WERI-Rb-1 (cell line): ENCODE measurements at regions not wholly inside any gene's neighbourhood (a gene's known extent, or its start where the extent isn't known, plus 50 kb on each side); places are given as distances from the start of the nearest gene placed in this dataset.
A peak's percentile ranks its signal among the peaks of the same experiment; 100 is the strongest.

Experiments
- DNase-seq: peaks from one replicate; pipeline ENCODE4 v3.0.0-alpha.2; 2020
- H3K27ac ChIP-seq: fragments of 250-450 bp; sonication (Bioruptor Pico); 2 replicates; pipeline ENCODE4 v1.5.1; 2020; ENCODE audit warnings: mild to moderate bottlenecking, moderate library complexity
- H3K27me3 ChIP-seq: fragments of 250-450 bp; sonication (Bioruptor Pico); 2 replicates; pipeline ENCODE4 v1.5.1; 2021; ENCODE audit warnings: mild to moderate bottlenecking, low read depth, moderate library complexity; ENCODE audit not compliant: insufficient read depth, severe bottlenecking
- H3K36me3 ChIP-seq: fragments of 250-450 bp; sonication (Bioruptor Pico); 2 replicates; pipeline ENCODE4 v1.5.1; 2020; ENCODE audit warnings: mild to moderate bottlenecking, moderate library complexity
- H3K4me3 ChIP-seq: 2 replicates; pipeline ENCODE4 v1.5.1; 2011; ENCODE audit warnings: low read depth, mild to moderate bottlenecking, control low read depth, low read length
- H3K9me3 ChIP-seq: fragments of 250-450 bp; sonication (Bioruptor Pico); 2 replicates; pipeline ENCODE4 v1.5.1; 2021; ENCODE audit warnings: mild to moderate bottlenecking, moderate library complexity; ENCODE audit not compliant: severe bottlenecking
- CTCF ChIP-seq: IDR thresholded peaks from 2 replicates; pipeline ENCODE4 v1.5.1; 2011; ENCODE audit warnings: low read depth, mild to moderate bottlenecking, control low read depth, inconsistent platforms, low read length

- peaks cover 10% of the 10 kb centered on the region for H3K9me3 ChIP-seq
- H3K4me3 ChIP-seq = no peak overlapping the region
- peak; percentile 65 for DNase-seq
- H3K36me3 ChIP-seq = no peaks in the 10 kb centered on the region
- TF ChIP-seq CTCF = no peak
- H3K27ac ChIP-seq = no peak overlapping the region; the same call in 1 of the 2 replicates
- H3K27me3 ChIP-seq = no peaks in the 10 kb centered on the region
These were observed 190.4 kb downstream of the ZBTB18 start for GRCh38 chr1:244241438-244241837.

- Histone ChIP-seq H3K27ac (no peak overlapping the region), H3K4me3 (no peak overlapping the region), H3K27me3 (no peaks in the 10 kb centered on the region), H3K9me3 (peaks cover 10% of the 10 kb centered on the region), H3K36me3 (no peaks in the 10 kb centered on the region)
- TF ChIP-seq CTCF = no peak
- no peak for DNase-seq
These were observed 191.4 kb downstream of the ZBTB18 start for GRCh38 chr1:244242446-244242845.

- H3K27me3 ChIP-seq = no peaks in the 10 kb centered on the region
- no peaks in the 10 kb centered on the region for H3K36me3 ChIP-seq
- no peak overlapping the region for H3K27ac ChIP-seq
- no peak for DNase-seq
- no peak for TF ChIP-seq CTCF
- H3K9me3 ChIP-seq = no peaks in the 10 kb centered on the region
- H3K4me3 ChIP-seq = no peak overlapping the region
These were observed 195.3 kb downstream of the ZBTB18 start for GRCh38 chr1:244246334-244246733.

GRCh38 chr1:244248426-244248825, 197.3 kb downstream of the ZBTB18 start:
- TF ChIP-seq CTCF = no peak
- Histone ChIP-seq H3K9me3 (no peaks in the 10 kb centered on the region), H3K4me3 (no peak overlapping the region), H3K36me3 (no peaks in the 10 kb centered on the region), H3K27me3 (no peaks in the 10 kb centered on the region), H3K27ac (no peak overlapping the region)
- no peak for DNase-seq

GRCh38 chr1:244252211-244252610, 199.5 kb downstream of the ADSS2 start:
- H3K27ac ChIP-seq = no peak overlapping the region
- peaks cover 5% of the 10 kb centered on the region for H3K9me3 ChIP-seq
- H3K4me3 ChIP-seq = no peak overlapping the region
- no peak for DNase-seq
- no peak for TF ChIP-seq CTCF
- H3K27me3 ChIP-seq = no peaks in the 10 kb centered on the region
- no peaks in the 10 kb centered on the region for H3K36me3 ChIP-seq

- H3K4me3 ChIP-seq = no peak overlapping the region
- no peaks in the 10 kb centered on the region for H3K36me3 ChIP-seq
- DNase-seq = no peak
- H3K27me3 ChIP-seq = no peaks in the 10 kb centered on the region
- H3K27ac ChIP-seq = no peak overlapping the region
- no peak for TF ChIP-seq CTCF
- H3K9me3 ChIP-seq = peaks cover 5% of the 10 kb centered on the region
These were observed 197.2 kb downstream of the ADSS2 start for GRCh38 chr1:244254467-244254866.
